Parathyroid adenoma (tissue), 2 donors: ENCODE measurements at regions not wholly inside any gene's neighbourhood (a gene's known extent, or its start where the extent isn't known, plus 50 kb on each side); places are given as distances from the start of the nearest gene placed in this dataset.

ENCODE experiments used
- H2AFZ ChIP-seq: fragments of 300-600 bp; sonication (generic); one replicate; pipeline ENCODE4 v1.7.0; 2017; ENCODE audit warnings: antibody characterized with exemption, mild to moderate bottlenecking
- H3K27ac ChIP-seq: fragments of 300-600 bp; sonication (generic); one replicate; pipeline ENCODE4 v1.7.0; 2017
- H3K27me3 ChIP-seq: fragments of 300-600 bp; sonication (generic); one replicate; pipeline ENCODE4 v1.7.0; 2017; ENCODE audit warnings: low read length; ENCODE audit not compliant: control insufficient read depth, insufficient read depth
- H3K36me3 ChIP-seq: fragments of 300-600 bp; sonication (generic); one replicate; pipeline ENCODE4 v1.7.0; 2017; ENCODE audit warnings: low read length; ENCODE audit not compliant: control insufficient read depth, insufficient read depth
- H3K4me1 ChIP-seq: fragments of 300-600 bp; sonication (generic); one replicate; pipeline ENCODE4 v1.7.0; 2017; ENCODE audit warnings: control low read depth
- H3K4me2 ChIP-seq: fragments of 300-600 bp; sonication (generic); one replicate; pipeline ENCODE4 v1.7.0; 2017; ENCODE audit warnings: low read length
- H3K4me3 ChIP-seq: fragments of 300-600 bp; sonication (generic); one replicate; pipeline ENCODE4 v1.7.0; 2017; ENCODE audit warnings: low read depth, low read length
- H3K79me2 ChIP-seq: fragments of 300-600 bp; sonication (generic); one replicate; pipeline ENCODE4 v1.7.0; 2017; ENCODE audit warnings: control low read depth
- H3K9ac ChIP-seq: fragments of 300-600 bp; sonication (generic); one replicate; pipeline ENCODE4 v1.7.0; 2017; ENCODE audit warnings: mild to moderate bottlenecking
- H3K9me3 ChIP-seq: fragments of 300-600 bp; sonication (generic); one replicate; pipeline ENCODE4 v1.7.0; 2017; ENCODE audit warnings: low read length; ENCODE audit not compliant: control insufficient read depth
- CTCF ChIP-seq: fragments of 300-600 bp; sonication (generic); IDR thresholded peaks from one replicate; pipeline ENCODE4 v1.7.0; 2017; ENCODE audit warnings: antibody characterized with exemption, mild to moderate bottlenecking
- donor health status: primary hyperparathyroidism.

- Histone ChIP-seq H3K79me2 (no peaks in the 10 kb centered on the region), H3K9ac (no peak overlapping the region), H3K4me3 (no peak overlapping the region), H3K36me3 (no peaks in the 10 kb centered on the region), H3K9me3 (no peaks in the 10 kb centered on the region), H3K4me1 (no peaks in the 10 kb centered on the region), H2AFZ (no peak overlapping the region), H3K27ac (no peak overlapping the region), H3K4me2 (no peak overlapping the region), H3K27me3 (no peaks in the 10 kb centered on the region)
- no peak for TF ChIP-seq CTCF
Observed at GRCh38 chr2:11920993-11921583, 174.7 kb downstream of the LPIN1 start.

- Histone ChIP-seq H3K4me2 (no peak overlapping the region), H3K4me1 (no peaks in the 10 kb centered on the region)
Observed at GRCh38 chr2:11922294-11922693, 175.9 kb downstream of the LPIN1 start.

GRCh38 chr2:11923935-11924334, 177.5 kb downstream of the LPIN1 start:
- no peak overlapping the region for H3K27ac ChIP-seq
- H3K27me3 ChIP-seq: no peaks in the 10 kb centered on the region
- no peaks in the 10 kb centered on the region for H3K79me2 ChIP-seq
- no peak overlapping the region for H3K4me3 ChIP-seq
- no peaks in the 10 kb centered on the region for H3K9me3 ChIP-seq
- H3K9ac ChIP-seq: no peak overlapping the region
- no peak overlapping the region for H2AFZ ChIP-seq
- no peak overlapping the region for H3K4me2 ChIP-seq
- no peaks in the 10 kb centered on the region for H3K4me1 ChIP-seq
- TF ChIP-seq CTCF: no peak
- no peaks in the 10 kb centered on the region for H3K36me3 ChIP-seq

More at GRCh38 chr2:11922294-11922693, 175.9 kb downstream of the LPIN1 start:
- Histone ChIP-seq H3K9ac (no peak overlapping the region), H3K27me3 (no peaks in the 10 kb centered on the region), H3K4me3 (no peak overlapping the region), H3K79me2 (no peaks in the 10 kb centered on the region), H3K9me3 (no peaks in the 10 kb centered on the region), H2AFZ (no peak overlapping the region), H3K36me3 (no peaks in the 10 kb centered on the region), H3K27ac (no peak overlapping the region)
- no peak for TF ChIP-seq CTCF

- Histone ChIP-seq H3K36me3 (no peaks in the 10 kb centered on the region), H3K4me2 (no peak overlapping the region), H3K27ac (no peak overlapping the region), H3K9ac (no peak overlapping the region), H3K4me3 (no peak overlapping the region), H3K9me3 (no peaks in the 10 kb centered on the region), H3K79me2 (no peaks in the 10 kb centered on the region), H3K4me1 (no peaks in the 10 kb centered on the region), H2AFZ (no peak overlapping the region), H3K27me3 (no peaks in the 10 kb centered on the region)
- TF ChIP-seq CTCF: no peak
Observed at GRCh38 chr2:11925295-11926066, 179.0 kb downstream of the LPIN1 start.
